GM21528 (cell line): ENCODE measurements at regions not wholly inside any gene's neighbourhood (a gene's known extent, or its start where the extent isn't known, plus 50 kb on each side); places are given as distances from the start of the nearest gene placed in this dataset.
A peak's percentile ranks its signal among the peaks of the same experiment; 100 is the strongest.

Experiments used
- ATAC-seq: cut with Tn5 transposase; IDR thresholded peaks from one replicate; pipeline ENCODE4 v1.9.1; 2021; ENCODE audit warnings: mild to moderate bottlenecking, moderate library complexity; ENCODE audit not compliant: unreplicated experiment, low FRiP score

DNA sequence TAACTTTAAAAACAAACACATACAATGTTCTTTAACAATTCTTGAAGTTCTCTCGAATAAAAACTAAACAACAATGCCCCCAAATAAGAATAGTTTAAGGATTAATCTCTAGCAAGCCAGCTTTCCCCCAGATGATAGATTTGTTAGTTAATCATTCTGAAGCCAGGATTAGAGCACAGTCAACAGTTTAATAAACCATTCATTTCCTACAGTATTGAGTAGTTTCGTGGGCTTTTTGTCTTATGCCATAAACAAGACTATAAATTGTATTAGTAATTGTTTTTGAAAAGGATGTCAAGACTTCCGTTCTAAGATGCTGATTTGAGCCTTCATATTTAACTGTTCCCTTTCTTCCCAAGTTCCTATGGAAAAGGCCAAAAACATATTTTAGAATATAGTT lies 136.6 kb downstream of the PIK3R1 start:
- ATAC-seq, result no peak

DNA sequence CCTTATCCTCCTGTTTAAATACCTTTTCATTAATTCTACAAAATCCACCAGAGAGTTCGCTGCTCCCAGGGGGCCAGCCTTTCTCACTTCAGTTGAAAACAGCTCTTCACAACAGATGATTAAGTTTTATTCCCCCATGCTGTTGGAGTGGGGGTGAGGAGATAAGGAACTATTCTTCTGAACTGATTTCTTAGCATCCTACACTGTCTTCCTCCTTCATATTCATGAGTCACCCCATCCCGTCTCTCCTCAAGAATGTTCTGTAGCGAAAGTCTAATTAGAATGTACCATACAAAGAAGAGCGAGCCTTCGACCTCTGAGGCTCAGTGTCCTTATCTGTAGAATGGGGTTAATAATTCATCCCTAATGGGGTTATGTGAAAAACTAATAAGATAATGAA lies 138.0 kb downstream of the PIK3R1 start:
- ATAC-seq, result no peak

GRCh38 chr5:68354315-68354714 lies 138.8 kb downstream of the PIK3R1 start:
- ATAC-seq, result no peak

DNA sequence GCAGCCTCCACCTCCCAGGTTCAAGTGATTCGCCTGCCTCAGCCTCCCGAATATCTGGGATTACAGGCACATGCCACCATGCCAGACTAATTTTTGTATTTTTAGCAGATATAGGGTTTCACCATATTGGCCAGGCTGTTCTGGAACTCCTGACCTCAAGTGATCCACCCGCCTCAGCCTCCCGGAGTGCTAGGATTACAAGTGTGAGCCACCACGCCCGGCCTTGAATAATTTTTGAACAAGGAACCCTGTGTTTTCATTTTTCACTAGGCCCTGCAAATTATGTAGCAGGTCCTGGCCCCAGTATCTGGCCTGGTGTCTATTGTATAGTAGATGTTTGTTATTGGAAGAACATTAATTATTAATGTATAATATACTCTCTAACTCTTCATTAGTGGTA lies 140.7 kb downstream of the PIK3R1 start:
- no peak for ATAC-seq

DNA sequence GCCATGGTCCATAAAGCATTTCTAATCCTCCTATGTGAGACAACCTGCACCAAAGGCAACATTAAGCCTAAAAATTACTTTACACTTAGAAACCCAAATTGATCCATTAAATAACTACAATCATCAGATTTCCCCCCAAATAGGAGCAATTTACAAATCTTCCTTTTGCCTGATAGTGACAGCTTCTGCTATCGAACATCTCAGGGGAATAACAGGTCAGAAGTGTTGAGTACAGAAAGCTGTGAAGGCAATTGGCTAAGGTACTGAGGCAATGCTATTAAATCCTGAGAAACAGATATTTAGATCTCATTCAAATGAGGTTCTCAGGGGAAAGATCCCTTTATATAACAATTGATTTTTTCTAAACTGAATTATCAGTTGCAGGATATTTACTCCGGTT lies 141.1 kb downstream of the PIK3R1 start:
- no peak for ATAC-seq

- no peak for ATAC-seq
Measured at GRCh38 chr5:68359699-68360098, 144.1 kb downstream of the PIK3R1 start.

DNA sequence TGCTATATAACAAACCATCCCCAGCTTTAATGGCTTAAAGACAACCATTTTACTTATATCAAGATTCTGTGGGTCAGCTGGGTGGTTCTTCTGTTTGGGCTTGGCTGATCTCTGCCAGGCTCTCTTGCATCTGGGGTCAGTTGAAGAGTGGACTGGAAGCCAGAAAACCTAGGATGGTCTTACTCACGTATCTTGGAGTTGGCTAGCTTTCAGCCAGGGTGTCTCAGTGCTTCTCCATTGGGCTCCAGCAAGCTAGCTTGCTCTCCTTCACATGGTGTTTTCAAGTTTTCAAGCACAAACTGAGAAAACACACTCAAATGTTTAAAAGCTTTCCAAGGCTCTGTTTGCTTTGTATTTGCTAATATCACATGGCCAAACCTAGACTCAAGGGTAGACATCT lies 146.8 kb downstream of the PIK3R1 start:
- no peak for ATAC-seq

DNA sequence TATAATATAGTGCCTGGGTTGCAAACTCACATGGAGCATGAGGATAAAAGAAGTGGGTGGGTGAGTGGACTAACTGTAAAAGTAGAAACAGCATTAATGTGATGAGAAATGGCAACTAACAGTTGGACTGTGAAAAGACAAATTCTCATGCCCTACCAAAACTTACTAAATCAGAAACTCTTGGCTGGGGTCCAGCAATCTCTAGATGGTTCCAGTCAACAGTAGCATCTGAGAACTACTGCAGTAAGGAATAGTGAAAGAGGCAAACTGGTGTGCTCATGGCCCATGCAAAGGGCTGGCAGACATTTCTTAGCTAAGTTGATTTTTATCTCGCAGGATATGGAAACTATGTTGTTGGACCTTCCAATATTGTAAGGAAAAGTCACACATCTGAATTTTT lies 150.3 kb downstream of the PIK3R1 start:
- no peak for ATAC-seq

DNA sequence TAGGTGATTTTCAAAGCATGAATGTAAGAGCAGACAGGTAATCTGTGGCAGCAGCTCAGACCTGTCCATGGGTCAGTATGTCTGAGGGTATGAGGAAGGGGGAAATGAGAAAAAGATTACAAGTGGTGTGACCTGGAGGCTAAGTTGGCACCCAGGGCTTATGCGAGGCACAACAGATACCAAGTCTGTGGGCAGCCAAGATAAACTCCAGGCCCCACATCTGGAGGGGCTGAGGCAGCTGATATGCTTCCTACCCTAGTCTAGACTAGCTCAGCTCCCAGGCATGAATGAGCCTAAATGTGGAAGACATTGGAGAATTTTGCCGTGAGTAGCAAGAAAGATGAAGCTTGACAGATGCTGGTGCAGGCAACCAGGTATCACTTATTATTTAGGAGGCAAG lies 151.7 kb downstream of the PIK3R1 start:
- no peak for ATAC-seq

DNA sequence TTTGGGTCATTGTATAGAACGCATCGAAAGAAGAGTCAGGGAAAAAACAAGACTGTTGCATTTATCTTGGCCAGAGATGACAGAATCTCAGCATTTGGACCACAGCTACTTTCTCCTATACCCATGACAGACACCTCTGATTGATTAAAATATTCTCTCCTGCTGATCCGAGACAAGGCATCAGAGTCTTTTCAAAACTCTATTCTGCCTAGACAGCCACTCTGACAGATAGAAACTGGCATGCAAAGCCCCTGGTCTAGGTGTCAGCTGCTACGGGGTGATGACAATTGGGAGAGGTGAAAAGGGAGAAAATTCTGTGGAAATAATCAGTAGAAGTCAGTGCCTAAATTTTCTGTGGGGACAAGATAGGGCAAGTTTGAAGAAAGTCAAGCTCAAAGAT lies 152.2 kb downstream of the PIK3R1 start:
- ATAC-seq, result no peak

GRCh38 chr5:68368311-68369022 lies 152.9 kb downstream of the PIK3R1 start:
- no peak for ATAC-seq

DNA sequence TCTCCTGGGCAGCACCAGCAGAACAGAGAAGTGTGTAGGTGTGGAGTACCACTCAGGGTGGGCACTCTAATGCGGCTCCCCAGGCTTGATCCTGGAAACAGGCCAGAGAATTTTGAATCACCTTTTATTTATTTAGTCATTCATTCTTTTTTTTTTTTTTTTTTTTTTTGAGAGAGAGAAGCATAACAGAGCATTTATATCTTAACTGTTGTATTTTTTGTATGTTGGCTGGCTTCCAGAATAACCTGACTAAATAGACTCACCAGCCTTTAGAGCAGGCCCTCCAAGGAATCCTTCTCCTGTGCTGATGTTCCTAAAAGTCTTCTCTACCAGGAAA lies 153.4 kb downstream of the PIK3R1 start:
- ATAC-seq, result no peak

- peak; percentile 83 for ATAC-seq
Measured at GRCh38 chr5:68369457-68370125, 154.0 kb downstream of the PIK3R1 start.

GRCh38 chr5:68370196-68370595 lies 154.6 kb downstream of the PIK3R1 start:
- ATAC-seq, result no peak

DNA sequence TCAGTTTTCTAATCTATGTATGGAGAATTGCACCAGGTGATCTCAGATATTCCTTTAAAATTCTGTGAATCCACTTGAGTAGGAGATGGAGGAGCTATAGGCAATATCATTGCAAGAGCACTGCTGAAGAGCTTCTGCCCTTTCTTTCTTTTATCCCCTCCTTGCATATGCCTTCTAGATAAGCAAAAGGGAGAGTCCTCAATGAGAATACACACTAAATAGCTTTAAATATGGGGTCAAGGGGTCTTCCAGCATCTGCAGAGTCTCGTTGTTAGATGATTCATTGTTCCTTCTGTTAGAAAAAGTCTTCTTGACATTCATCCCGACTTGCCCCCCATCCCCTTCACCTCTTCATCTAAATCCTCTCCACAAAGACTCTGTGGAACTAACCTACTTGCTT lies 156.1 kb downstream of the PIK3R1 start:
- no peak for ATAC-seq

GRCh38 chr5:68372161-68372560 lies 156.6 kb downstream of the PIK3R1 start:
- ATAC-seq, result no peak

- no peak for ATAC-seq
Measured at GRCh38 chr5:68373050-68373449, 157.5 kb downstream of the PIK3R1 start.

- no peak for ATAC-seq
Measured at GRCh38 chr5:68374796-68375518, 159.4 kb downstream of the PIK3R1 start.

- ATAC-seq, result no peak
Measured at GRCh38 chr5:68375540-68375939, 160.0 kb downstream of the PIK3R1 start.

- ATAC-seq, result no peak
Measured at GRCh38 chr5:68376935-68377334, 161.4 kb downstream of the PIK3R1 start.

DNA sequence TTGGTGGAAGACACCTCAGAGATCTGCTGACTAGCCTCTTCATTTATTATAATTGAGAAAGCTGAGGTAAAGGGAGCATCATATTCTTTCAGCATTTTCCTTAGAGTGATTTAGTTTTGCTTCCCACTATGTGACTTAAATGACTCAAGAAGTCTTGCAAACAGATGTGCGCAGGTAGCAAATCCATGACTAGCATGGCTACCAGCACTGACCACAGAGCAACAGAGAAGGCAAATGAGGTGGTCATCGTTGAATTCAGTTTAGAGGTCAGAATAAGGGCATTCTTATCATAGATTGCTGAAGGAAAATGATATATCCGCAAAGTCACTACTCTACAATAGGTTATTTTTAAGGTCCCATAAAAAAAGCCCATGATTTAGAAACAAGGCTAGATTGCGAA lies 162.2 kb downstream of the PIK3R1 start:
- ATAC-seq, result no peak
